GM12864 (cell line): ENCODE measurements at regions not wholly inside any gene's neighbourhood (a gene's known extent, or its start where the extent isn't known, plus 50 kb on each side); places are given as distances from the start of the nearest gene placed in this dataset.

Source experiments
- DNase-seq: peaks from one replicate; pipeline ENCODE4 v3.0.0-alpha.2; 2011; ENCODE audit warnings: low read depth
- H3K4me3 ChIP-seq: 2 replicates; pipeline ENCODE4 v1.5.1; 2011; ENCODE audit warnings: mild to moderate bottlenecking, low read depth, low read length, control low read depth
- TF ChIP-seq, protein P1 (sequence below): IDR thresholded peaks from 2 replicates; pipeline ENCODE4 v1.5.1; 2011; ENCODE audit warnings: low read depth, mild to moderate bottlenecking, moderate library complexity, low read length, control low read depth, inconsistent platforms; ENCODE audit errors: missing control alignments

DNA sequence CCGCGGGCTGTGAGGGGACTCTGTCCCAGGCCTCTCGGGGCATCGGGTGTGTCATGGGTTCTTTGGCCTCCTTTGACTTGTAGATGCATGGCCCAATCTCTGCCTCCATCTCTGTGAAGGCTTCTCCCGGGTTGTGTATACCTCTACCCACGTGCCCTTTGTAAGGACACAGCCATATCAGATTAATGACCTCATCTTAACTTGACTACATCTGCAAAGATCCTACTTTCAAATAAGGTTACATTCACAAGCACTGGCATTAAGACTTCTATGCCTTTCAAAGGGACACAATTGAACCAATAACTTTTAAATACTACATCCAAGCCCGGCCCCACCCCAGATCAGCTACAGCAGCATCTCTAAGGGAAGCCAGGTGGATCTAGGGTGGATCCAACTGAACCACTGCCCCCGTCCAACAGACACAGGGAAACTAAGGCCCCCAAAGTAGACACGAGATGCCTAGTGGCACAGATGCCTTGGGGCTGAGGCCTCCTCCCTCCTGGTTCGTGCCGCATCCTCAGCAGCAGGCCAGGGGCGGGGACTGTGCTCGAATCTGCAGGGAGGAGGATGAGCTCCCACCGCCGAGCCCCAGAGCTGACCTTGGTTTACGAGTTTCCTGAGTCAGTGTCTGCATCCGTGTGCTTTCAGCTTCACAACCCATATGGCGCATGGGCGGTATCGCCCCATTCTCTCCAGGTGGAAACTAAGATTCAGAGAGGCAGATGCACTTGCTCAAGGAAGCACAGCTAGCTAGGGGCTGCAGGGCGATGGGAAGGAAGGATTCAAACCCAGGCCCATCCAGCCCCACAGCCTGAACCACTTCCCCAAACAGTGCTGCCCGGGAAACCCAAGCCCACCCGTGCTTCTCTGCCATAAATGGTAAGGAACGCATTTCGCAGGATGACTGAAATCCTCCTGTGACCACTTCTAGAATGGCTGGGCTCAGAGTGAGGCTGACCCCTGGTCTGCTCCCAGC lies 353.3 kb downstream of the C16orf95 start:
- TF ChIP-seq, protein P1, sequence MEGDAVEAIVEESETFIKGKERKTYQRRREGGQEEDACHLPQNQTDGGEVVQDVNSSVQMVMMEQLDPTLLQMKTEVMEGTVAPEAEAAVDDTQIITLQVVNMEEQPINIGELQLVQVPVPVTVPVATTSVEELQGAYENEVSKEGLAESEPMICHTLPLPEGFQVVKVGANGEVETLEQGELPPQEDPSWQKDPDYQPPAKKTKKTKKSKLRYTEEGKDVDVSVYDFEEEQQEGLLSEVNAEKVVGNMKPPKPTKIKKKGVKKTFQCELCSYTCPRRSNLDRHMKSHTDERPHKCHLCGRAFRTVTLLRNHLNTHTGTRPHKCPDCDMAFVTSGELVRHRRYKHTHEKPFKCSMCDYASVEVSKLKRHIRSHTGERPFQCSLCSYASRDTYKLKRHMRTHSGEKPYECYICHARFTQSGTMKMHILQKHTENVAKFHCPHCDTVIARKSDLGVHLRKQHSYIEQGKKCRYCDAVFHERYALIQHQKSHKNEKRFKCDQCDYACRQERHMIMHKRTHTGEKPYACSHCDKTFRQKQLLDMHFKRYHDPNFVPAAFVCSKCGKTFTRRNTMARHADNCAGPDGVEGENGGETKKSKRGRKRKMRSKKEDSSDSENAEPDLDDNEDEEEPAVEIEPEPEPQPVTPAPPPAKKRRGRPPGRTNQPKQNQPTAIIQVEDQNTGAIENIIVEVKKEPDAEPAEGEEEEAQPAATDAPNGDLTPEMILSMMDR, result no peak
- no peak for DNase-seq
- no peak overlapping the region for H3K4me3 ChIP-seq

DNA sequence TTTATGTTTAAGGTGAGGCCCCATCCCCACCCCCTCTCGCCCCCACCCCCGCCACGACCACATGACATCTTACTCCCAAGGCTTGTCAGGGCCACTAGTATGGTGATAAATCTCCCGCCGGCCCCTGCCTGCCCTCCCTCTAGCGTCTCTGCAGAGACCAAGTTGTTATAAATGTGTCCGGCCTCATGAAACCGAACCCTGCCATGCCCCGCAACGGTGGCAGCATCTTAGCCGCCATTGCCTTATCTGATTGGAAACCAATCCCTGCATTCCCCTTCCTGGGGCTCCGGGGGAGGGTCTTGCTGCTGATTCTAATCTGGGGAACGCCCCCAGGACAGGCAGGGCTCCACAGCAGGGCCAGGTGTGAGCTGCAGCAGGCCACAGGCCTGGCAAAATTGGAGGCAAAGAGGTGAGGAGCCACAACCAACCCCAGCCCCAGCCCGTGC lies 352.4 kb downstream of the C16orf95 start:
- no peak overlapping the region for H3K4me3 ChIP-seq
- TF ChIP-seq, protein P1, result no peak
- DNase-seq, result no peak

DNA sequence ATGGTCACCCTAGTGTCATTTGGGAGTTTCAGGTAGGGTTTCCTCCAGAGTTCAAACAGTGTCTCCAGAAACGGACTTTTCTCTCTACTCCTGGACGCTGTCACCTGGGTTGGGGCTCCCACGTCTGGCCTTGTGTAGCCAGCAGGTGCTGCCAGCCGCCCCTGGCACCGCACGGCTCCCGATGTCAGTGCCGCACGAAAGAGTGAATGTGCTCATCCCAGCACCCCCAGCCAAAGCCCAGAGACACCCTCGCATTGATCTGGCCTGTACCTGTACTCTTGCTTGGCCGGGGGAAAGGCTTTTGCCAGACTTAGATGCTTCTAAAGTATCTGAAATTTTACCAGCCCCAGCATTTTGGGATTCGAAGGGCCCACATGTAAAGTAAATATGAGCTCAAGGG lies 351.9 kb downstream of the C16orf95 start:
- TF ChIP-seq, protein P1, result no peak
- H3K4me3 ChIP-seq, result no peak overlapping the region
- no peak for DNase-seq

DNA sequence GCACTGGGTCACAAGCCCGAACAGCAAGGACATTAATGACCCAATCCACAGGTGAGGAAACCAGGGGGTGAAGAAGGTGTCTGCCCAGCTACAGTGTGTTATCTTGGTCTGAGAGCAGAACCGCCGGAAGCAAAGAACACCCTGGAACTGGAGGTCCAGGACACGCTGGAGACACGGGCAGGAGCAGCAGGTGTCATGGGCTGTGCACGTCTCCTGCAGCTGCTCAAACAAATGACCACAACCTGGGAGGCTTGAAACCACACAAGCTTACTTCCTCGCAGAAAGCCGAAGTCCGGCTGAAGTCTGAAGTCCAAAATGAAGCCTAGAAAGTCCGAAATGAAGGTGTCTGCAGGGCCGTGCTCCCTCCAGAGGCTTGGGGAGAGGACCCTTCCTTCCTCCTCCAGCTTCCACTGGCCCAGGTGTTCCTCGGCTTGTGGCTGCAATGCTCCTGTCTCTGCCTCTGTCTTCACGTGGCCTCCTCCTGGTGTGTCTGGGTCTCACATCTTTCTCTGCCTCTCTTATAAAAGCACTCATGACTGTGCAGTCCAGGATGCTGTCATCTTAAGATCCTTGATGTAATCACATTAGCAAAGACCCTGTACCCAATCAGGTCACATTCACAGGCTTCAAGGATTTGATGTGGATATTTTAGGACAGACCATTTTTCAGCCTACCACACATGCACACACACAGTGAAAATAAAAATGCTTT lies 351.2 kb downstream of the C16orf95 start:
- no peak for DNase-seq
- no peak overlapping the region for H3K4me3 ChIP-seq
- TF ChIP-seq, protein P1, result no peak

DNA sequence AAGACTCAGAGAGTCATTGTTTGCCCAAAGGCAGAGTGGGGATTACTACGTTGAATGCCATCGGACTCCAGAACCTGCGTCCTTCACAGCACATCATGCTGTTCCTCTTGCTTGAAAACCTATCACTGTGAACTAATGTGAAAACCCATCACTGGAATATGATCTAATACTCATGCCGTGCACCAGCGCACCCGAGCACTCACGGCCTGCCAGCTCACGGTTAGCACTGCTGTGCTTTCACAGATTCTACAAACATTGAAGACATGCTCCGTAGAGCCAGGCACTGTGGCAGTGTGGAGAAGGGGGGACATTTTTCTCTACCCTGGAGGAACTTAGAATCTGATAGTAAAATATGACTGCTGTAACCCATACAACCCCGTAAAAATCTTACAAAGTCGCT lies 350.4 kb downstream of the C16orf95 start:
- DNase-seq, result no peak
- no peak overlapping the region for H3K4me3 ChIP-seq
- TF ChIP-seq, protein P1, result no peak

DNA sequence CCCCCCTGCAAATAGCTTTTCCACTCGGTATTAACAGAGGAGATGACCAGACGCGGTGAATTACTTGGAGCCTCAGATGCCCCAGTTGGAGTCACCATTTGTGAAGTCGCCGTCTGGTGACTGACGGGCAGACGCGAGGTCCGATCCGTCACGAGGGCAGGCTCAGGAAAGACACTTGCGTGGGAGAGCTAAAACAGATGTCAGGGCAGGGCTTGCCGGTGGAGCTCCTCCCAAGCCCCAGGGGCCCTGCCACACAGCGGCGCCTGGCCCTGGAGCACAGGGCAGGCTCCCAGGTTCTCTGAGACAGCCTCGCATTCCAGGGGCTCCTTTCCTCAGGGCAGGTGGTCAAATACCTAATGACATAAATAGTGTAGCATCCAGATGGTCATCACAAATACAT lies 348.3 kb downstream of the C16orf95 start:
- DNase-seq, result no peak
- no peak overlapping the region for H3K4me3 ChIP-seq
- TF ChIP-seq, protein P1, result no peak
